Endothelial cell of umbilical vein (primary cell): ENCODE measurements at regions not wholly inside any gene's neighbourhood (a gene's known extent, or its start where the extent isn't known, plus 50 kb on each side); places are given as distances from the start of the nearest gene placed in this dataset.

ENCODE experiments used
- BruUV-seq: library from RNA; stranded (reverse); fragments of 400-500 nt; replicated peaks from 2 replicates; lab custom pipeline; 2021; lab: Mats Ljungman, UMichigan
- CTCF ChIA-PET: fragments of 300-600, 350-600 bp; sonication (Branson Sonifier 250); formaldehyde crosslinking; loops from one replicate; lab custom pipeline; 2021; ENCODE audit warnings: antibody characterized with exemption, inconsistent platforms; lab: Charles Lee
- POLR2A ChIA-PET: fragments of 300-600, 350-600 bp; sonication (Branson Sonifier 250); formaldehyde crosslinking; loops from one replicate; lab custom pipeline; 2021; ENCODE audit warnings: antibody characterized with exemption, inconsistent platforms; lab: Charles Lee
- DNase-seq: peaks from one replicate; pipeline ENCODE4 v3.0.0-alpha.2; 2011; ENCODE audit warnings: low read depth, low spot score
- FAIRE-seq: peaks from 2 replicates; lab custom pipeline; 2011; peaks lifted over from hg19 to GRCh38; lab: Jason Lieb, UNC
- H2AFZ ChIP-seq: 2 replicates; pipeline ENCODE4 v1.6.0; 2012; ENCODE audit warnings: low read depth, low read length, control low read depth, inconsistent platforms
- H3K27ac ChIP-seq: 2 replicates; pipeline ENCODE4 v1.5.1; 2011; ENCODE audit warnings: low read depth, mild to moderate bottlenecking, control low read depth, low read length, moderate library complexity; ENCODE audit not compliant: insufficient read depth
- H3K27me3 ChIP-seq, 2 experiments: 2 replicates each; pipeline versions ENCODE4 v1.6.0 to v1.6.1; 2011; ENCODE audit warnings: low read length in 2 of 2, mixed read lengths in 1 of 2; ENCODE audit not compliant: control insufficient read depth in 2 of 2, insufficient read depth in 2 of 2
- H3K36me3 ChIP-seq, 2 experiments: 2 replicates in 1 of 2; 3 replicates in 1 of 2; pipeline ENCODE4 v1.5.1; 2011; ENCODE audit warnings: low read length in 2 of 2, mild to moderate bottlenecking in 1 of 2, moderate library complexity in 1 of 2; ENCODE audit not compliant: control insufficient read depth in 2 of 2, insufficient read depth in 2 of 2; ENCODE audit errors: extremely low read depth in 1 of 2
- H3K4me1 ChIP-seq: 3 replicates; pipeline ENCODE4 v1.5.1; 2011; ENCODE audit warnings: mild to moderate bottlenecking, low read length; ENCODE audit not compliant: control insufficient read depth, insufficient read depth; ENCODE audit errors: extremely low read depth
- H3K4me2 ChIP-seq: 2 replicates; pipeline ENCODE4 v1.6.1; 2011; ENCODE audit warnings: low read length, control low read depth, mixed read lengths; ENCODE audit not compliant: insufficient read depth
- H3K4me3 ChIP-seq, 3 experiments: fragments of 200-600 bp in 1 of 3; sonication (generic), shearing (Covaris generic) in 1 of 3; replicated peaks in 1 of 3; 2 replicates each; pipeline ENCODE4 v1.5.1; 2011 to 2016; ENCODE audit warnings: control low read depth in 3 of 3, low read length in 3 of 3, mild to moderate bottlenecking in 2 of 3, inconsistent platforms in 1 of 3, low read depth in 1 of 3, moderate library complexity in 1 of 3; ENCODE audit not compliant: insufficient read depth in 1 of 3
- H3K79me2 ChIP-seq: 2 replicates; pipeline ENCODE4 v1.6.0; 2012; ENCODE audit warnings: low read length, inconsistent platforms; ENCODE audit not compliant: control insufficient read depth, insufficient read depth
- H3K9ac ChIP-seq: replicated peaks from 2 replicates; pipeline ENCODE3; 2011; ENCODE audit warnings: low read length, control low read depth; ENCODE audit not compliant: insufficient read depth; ENCODE audit errors: extremely low read depth
- H3K9me1 ChIP-seq: replicated peaks from 3 replicates; pipeline ENCODE4 v1.6.0; 2011; ENCODE audit warnings: mild to moderate bottlenecking, low read length; ENCODE audit not compliant: control insufficient read depth, insufficient read depth; ENCODE audit errors: extremely low read depth
- H3K9me3 ChIP-seq: replicated peaks from 2 replicates; pipeline ENCODE4 v1.5.1; 2012; ENCODE audit warnings: low read length, inconsistent platforms; ENCODE audit not compliant: control insufficient read depth, insufficient read depth
- H4K20me1 ChIP-seq: replicated peaks from 2 replicates; pipeline ENCODE3; 2011; ENCODE audit warnings: mild to moderate bottlenecking, low read length; ENCODE audit not compliant: control insufficient read depth, insufficient read depth; ENCODE audit errors: extremely low read depth
- CTCF ChIP-seq, 2 donors: IDR thresholded peaks; 1 replicate in 1 of 2; 2 replicates in 1 of 2; pipeline ENCODE4 v1.5.1; 2011; ENCODE audit warnings: low read length in 2 of 2, mild to moderate bottlenecking in 2 of 2, moderate library complexity in 2 of 2, control low read depth in 1 of 2, inconsistent platforms in 1 of 2, low read depth in 1 of 2; ENCODE audit not compliant: insufficient read depth in 1 of 2; ENCODE audit errors: extremely low read depth in 1 of 2
- EZH2 ChIP-seq: IDR thresholded peaks from 2 replicates; pipeline ENCODE4 v1.6.1; 2012; ENCODE audit warnings: borderline replicate concordance, low read depth, mild to moderate bottlenecking, moderate library complexity, low read length, inconsistent platforms; ENCODE audit not compliant: severe bottlenecking
- FOS ChIP-seq: IDR thresholded peaks from 2 replicates; pipeline ENCODE4 v1.6.1; 2011; ENCODE audit warnings: mild to moderate bottlenecking, low read length, moderate library complexity, borderline replicate concordance; ENCODE audit not compliant: insufficient read depth
- GATA2 ChIP-seq: IDR thresholded peaks from 2 replicates; pipeline ENCODE4 v1.7.0; 2011; ENCODE audit warnings: low read depth, mild to moderate bottlenecking, moderate library complexity, mixed read lengths, low read length; ENCODE audit not compliant: insufficient read length, insufficient read depth
- JUN ChIP-seq: IDR thresholded peaks from 2 replicates; pipeline ENCODE4 v1.6.1; 2011; ENCODE audit warnings: borderline replicate concordance, low read depth; ENCODE audit not compliant: insufficient read length, insufficient read depth
- MAX ChIP-seq: IDR thresholded peaks from 2 replicates; pipeline ENCODE4 v1.6.1; 2011; ENCODE audit not compliant: insufficient read depth, insufficient read length
- MYC ChIP-seq: IDR thresholded peaks from one replicate; pipeline ENCODE4 v1.6.1; 2011; ENCODE audit warnings: mild to moderate bottlenecking, low read depth, low read length
- POLR2A ChIP-seq: IDR thresholded peaks from 2 replicates; pipeline ENCODE4 v1.6.1; 2012; ENCODE audit warnings: low read depth, mild to moderate bottlenecking, control low read depth, low read length
- POLR2AphosphoS5 ChIP-seq: IDR thresholded peaks from 2 replicates; pipeline ENCODE4 v1.6.1; 2012; ENCODE audit warnings: low read depth, mild to moderate bottlenecking, control low read depth, low read length, moderate library complexity; ENCODE audit not compliant: insufficient read depth
- dilution Hi-C: fragments of 300-500 bp; cut with MboI; formaldehyde crosslinking; loops from one replicate; pipeline ENCODE4 v1.15.0; 2019; ENCODE audit warnings: low sequenced_read_pairs; ENCODE audit not compliant: extremely low pct_ligation_motif_present
- intact Hi-C: fragments of 100-400 bp; cut with micrococcal nuclease; formaldehyde crosslinking; loops from one replicate; pipeline ENCODE4 v1.10.0; 2022

GRCh38 chr4:65021737-65022136 lies 612.5 kb upstream of the TECRL start:
- no peaks in the 10 kb centered on the region for H3K4me1 ChIP-seq
- TF ChIP-seq JUN (no peak), MYC (no peak), CTCF (IDR thresholded peaks at IDR 0.05; ENCODE audit: extremely low read depth in 1 of 2, insufficient read depth in 1 of 2, low read depth in 1 of 2, low read length in 2 of 2) (no peak), GATA2 (no peak), FOS (no peak)
- dilution Hi-C loops (no loop called here), intact Hi-C loops (no loop called here)
- H3K27ac ChIP-seq = no peak overlapping the region
- H4K20me1 ChIP-seq = no peaks in the 10 kb centered on the region
- no peak for FAIRE-seq
- no peak overlapping the region for H3K4me2 ChIP-seq
- no peaks in the 10 kb centered on the region for H3K9me1 ChIP-seq
- no peaks in the 10 kb centered on the region for H3K27me3 ChIP-seq
- H3K9ac ChIP-seq = no peak overlapping the region
- POLR2A ChIA-PET = no interaction called here
- no peaks in the 10 kb centered on the region for H3K36me3 ChIP-seq
- H3K4me3 ChIP-seq = no peak overlapping the region
- no peaks in the 10 kb centered on the region for H3K79me2 ChIP-seq
- DNase-seq = no peak
- H2AFZ ChIP-seq = no peak overlapping the region
- CTCF ChIA-PET = interaction anchor here (1.2 kb wide), 1 partner anchor 12 kb away, joined by 3 read pairs; no protein-coding TSS in a partner anchor
- no peaks in the 10 kb centered on the region for H3K9me3 ChIP-seq
- BruUV-seq = no TSS peak

DNA sequence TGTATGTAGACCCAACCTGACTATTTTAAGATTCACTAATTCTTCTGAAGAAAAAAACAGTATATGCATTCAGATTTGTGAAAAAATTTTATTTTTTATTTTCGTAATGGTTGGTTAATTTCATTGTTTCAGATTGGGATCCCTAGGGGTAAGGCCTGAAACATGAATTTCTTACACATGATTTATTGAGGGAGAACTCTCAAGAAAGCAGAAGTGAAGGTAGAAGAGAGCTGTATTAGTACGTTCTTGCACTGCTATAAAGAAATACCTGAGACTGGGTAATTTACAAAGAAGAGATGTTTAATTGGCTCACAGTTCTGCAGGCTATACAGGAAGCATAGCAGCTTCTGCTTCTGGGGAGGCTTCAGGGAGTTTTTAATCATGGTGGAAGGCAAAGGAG lies 611.9 kb upstream of the TECRL start:
- H3K27me3 ChIP-seq = no peaks in the 10 kb centered on the region
- no peak overlapping the region for H3K4me2 ChIP-seq
- no peak overlapping the region for H3K9ac ChIP-seq
- POLR2A ChIA-PET = no interaction called here
- no peaks in the 10 kb centered on the region for H3K9me3 ChIP-seq
- CTCF ChIA-PET = no interaction called here
- no peaks in the 10 kb centered on the region for H4K20me1 ChIP-seq
- no peak for FAIRE-seq
- intact Hi-C loops (no loop called here), dilution Hi-C loops (no loop called here)
- no peak for TF ChIP-seq FOS
- no peak for TF ChIP-seq MYC
- TF ChIP-seq GATA2 = no peak
- no peak for TF ChIP-seq POLR2A
- no peak for TF ChIP-seq EZH2
- TF ChIP-seq POLR2AphosphoS5 = no peak
- no peak for TF ChIP-seq CTCF (IDR thresholded peaks at IDR 0.05; ENCODE audit: extremely low read depth in 1 of 2, insufficient read depth in 1 of 2, low read depth in 1 of 2, low read length in 2 of 2)
- TF ChIP-seq JUN = no peak
- TF ChIP-seq MAX = no peak
- no peak overlapping the region for H3K4me3 ChIP-seq
- no peak for DNase-seq
- no peak overlapping the region for H3K27ac ChIP-seq
- BruUV-seq = no TSS peak
- no peaks in the 10 kb centered on the region for H3K79me2 ChIP-seq
- no peak overlapping the region for H2AFZ ChIP-seq
- H3K36me3 ChIP-seq = no peaks in the 10 kb centered on the region
- H3K4me1 ChIP-seq = no peaks in the 10 kb centered on the region
- H3K9me1 ChIP-seq = no peaks in the 10 kb centered on the region
